ENCODE measurements at regions not wholly inside any gene's neighbourhood (a gene's known extent, or its start where the extent isn't known, plus 50 kb on each side); places are given as distances from the start of the nearest gene placed in this dataset.

- no peak for TF ChIP-seq CTCF (optimal IDR thresholded peaks at IDR 0.05 in 1 of 3, IDR thresholded peaks at IDR 0.05 in 1 of 3, conservative IDR thresholded peaks at IDR 0.05 in 1 of 3; ENCODE audit: extremely low read depth in 1 of 3, insufficient read depth in 2 of 3, low read length in 3 of 3)
- no peak for TF ChIP-seq EZH2 (IDR thresholded peaks at IDR 0.05; ENCODE audit: low read length)
- no peaks in the 10 kb centered on the region for H3K36me3 ChIP-seq (ENCODE audit: control insufficient read depth in 2 of 2, extremely low read depth in 1 of 2, insufficient read depth in 2 of 2, low read length in 2 of 2)
- H3K79me2 ChIP-seq (ENCODE audit: control insufficient read depth, insufficient read depth, low read length), result no peaks in the 10 kb centered on the region
- H2AFZ ChIP-seq (ENCODE audit: control insufficient read depth, low read length), result peak overlapping the region; percentile 20
- no peaks in the 10 kb centered on the region for H3K27me3 ChIP-seq (ENCODE audit: control insufficient read depth, extremely low read depth, insufficient read depth, low read length)
- H3K4me1 ChIP-seq (ENCODE audit: control insufficient read depth, extremely low read depth, insufficient read depth, low read length), result peaks cover 23% of the 10 kb centered on the region
- H4K20me1 ChIP-seq (ENCODE audit: control insufficient read depth, extremely low read depth, insufficient read depth, low read length), result no peaks in the 10 kb centered on the region
- H3K4me3 ChIP-seq (ENCODE audit: control insufficient read depth in 2 of 3, extremely low read depth in 1 of 3, insufficient read depth in 2 of 3, low read depth in 1 of 3, low read length in 3 of 3), result no peak overlapping the region
- peak overlapping the region; percentile 30 for H3K27ac ChIP-seq (ENCODE audit: control insufficient read depth, insufficient read depth, low read length)
- dilution Hi-C loops (cut with MboI; ENCODE audit: extremely low pct_ligation_motif_present, low sequenced_read_pairs), result no loop called here
- peak; percentile 69 for FAIRE-seq
- no peak for DNase-seq (ENCODE audit: low read depth, low spot score)
- no peaks in the 10 kb centered on the region for H3K9me1 ChIP-seq (ENCODE audit: control insufficient read depth, extremely low read depth, insufficient read depth, low read length)
- no peaks in the 10 kb centered on the region for H3K9me3 ChIP-seq (ENCODE audit: control insufficient read depth, low read depth, low read length)
- peak overlapping the region; percentile 52 for H3K4me2 ChIP-seq (ENCODE audit: control insufficient read depth, extremely low read depth, insufficient read depth, low read depth, low read length)
- H3K9ac ChIP-seq (ENCODE audit: control insufficient read depth, extremely low read depth, insufficient read depth, low read length), result no peak overlapping the region
Measured at GRCh38 chr3:193978030-193978429, 157.9 kb upstream of the HES1 start.

- no peak overlapping the region for H3K9ac ChIP-seq (ENCODE audit: control insufficient read depth, extremely low read depth, insufficient read depth, low read length)
Measured at GRCh38 chr3:193978486-193978885, 157.5 kb upstream of the HES1 start.

More at GRCh38 chr3:193978486-193978885, 157.5 kb upstream of the HES1 start:
- Histone ChIP-seq H3K4me3 (ENCODE audit: control insufficient read depth in 2 of 3, extremely low read depth in 1 of 3, insufficient read depth in 2 of 3, low read depth in 1 of 3, low read length in 3 of 3) (no peak overlapping the region), H3K27ac (ENCODE audit: control insufficient read depth, insufficient read depth, low read length) (peak overlapping the region; percentile 30), H3K9me1 (ENCODE audit: control insufficient read depth, extremely low read depth, insufficient read depth, low read length) (no peaks in the 10 kb centered on the region), H3K36me3 (ENCODE audit: control insufficient read depth in 2 of 2, extremely low read depth in 1 of 2, insufficient read depth in 2 of 2, low read length in 2 of 2) (no peaks in the 10 kb centered on the region), H3K4me1 (ENCODE audit: control insufficient read depth, extremely low read depth, insufficient read depth, low read length) (peaks cover 23% of the 10 kb centered on the region), H4K20me1 (ENCODE audit: control insufficient read depth, extremely low read depth, insufficient read depth, low read length) (no peaks in the 10 kb centered on the region), H2AFZ (ENCODE audit: control insufficient read depth, low read length) (peak overlapping the region; percentile 20), H3K9me3 (ENCODE audit: control insufficient read depth, low read depth, low read length) (no peaks in the 10 kb centered on the region), H3K79me2 (ENCODE audit: control insufficient read depth, insufficient read depth, low read length) (no peaks in the 10 kb centered on the region), H3K4me2 (ENCODE audit: control insufficient read depth, extremely low read depth, insufficient read depth, low read depth, low read length) (peak overlapping the region; percentile 52), H3K27me3 (ENCODE audit: control insufficient read depth, extremely low read depth, insufficient read depth, low read length) (no peaks in the 10 kb centered on the region)
- DNase-seq (ENCODE audit: low read depth, low spot score) (no peak), FAIRE-seq (no peak)
- TF ChIP-seq EZH2 (IDR thresholded peaks at IDR 0.05; ENCODE audit: low read length) (no peak), CTCF (optimal IDR thresholded peaks at IDR 0.05 in 1 of 3, IDR thresholded peaks at IDR 0.05 in 1 of 3, conservative IDR thresholded peaks at IDR 0.05 in 1 of 3; ENCODE audit: extremely low read depth in 1 of 3, insufficient read depth in 2 of 3, low read length in 3 of 3) (no peak)
- dilution Hi-C loops (cut with MboI; ENCODE audit: extremely low pct_ligation_motif_present, low sequenced_read_pairs), result no loop called here

All from keratinocyte (primary cell).